DMS153 treated with DMSO at 0.1 percent for 48 hours (cell line): ENCODE measurements at regions not wholly inside any gene's neighbourhood (a gene's known extent, or its start where the extent isn't known, plus 50 kb on each side); places are given as distances from the start of the nearest gene placed in this dataset.

Experiments
- DNase-seq: peaks from one replicate; lab custom pipeline; 2025; ENCODE audit not compliant: unreplicated experiment; lab: John Stamatoyannopoulos, UW

DNA sequence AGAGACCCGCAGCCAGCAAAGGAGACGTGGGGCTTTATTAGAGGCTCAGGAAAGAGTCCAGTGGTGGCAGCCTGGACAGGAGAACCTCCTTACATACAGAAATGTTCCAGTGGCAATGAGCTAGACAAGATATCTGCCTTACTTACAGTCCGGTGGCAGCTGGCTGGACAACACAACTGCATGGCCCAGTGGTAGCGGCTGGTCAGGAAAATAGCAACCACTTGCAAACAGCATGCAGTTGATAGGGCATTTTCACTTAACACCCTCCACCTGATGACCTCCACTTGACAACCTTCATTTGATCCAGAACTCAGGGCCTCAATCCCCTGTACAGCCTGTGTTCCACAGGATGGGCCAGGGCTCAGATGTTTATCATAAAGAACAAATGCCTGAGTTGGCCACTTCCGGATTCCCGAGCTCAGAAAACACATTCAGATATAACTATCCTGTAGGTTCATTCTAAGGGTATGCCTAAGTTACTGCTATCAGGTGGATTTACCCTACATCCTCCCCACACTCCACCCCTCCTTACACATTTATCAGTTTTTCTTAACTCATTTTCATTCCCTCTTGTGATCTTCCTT lies 63.3 kb upstream of the ITPRID2 start:
- DNase-seq = no peak

DNA sequence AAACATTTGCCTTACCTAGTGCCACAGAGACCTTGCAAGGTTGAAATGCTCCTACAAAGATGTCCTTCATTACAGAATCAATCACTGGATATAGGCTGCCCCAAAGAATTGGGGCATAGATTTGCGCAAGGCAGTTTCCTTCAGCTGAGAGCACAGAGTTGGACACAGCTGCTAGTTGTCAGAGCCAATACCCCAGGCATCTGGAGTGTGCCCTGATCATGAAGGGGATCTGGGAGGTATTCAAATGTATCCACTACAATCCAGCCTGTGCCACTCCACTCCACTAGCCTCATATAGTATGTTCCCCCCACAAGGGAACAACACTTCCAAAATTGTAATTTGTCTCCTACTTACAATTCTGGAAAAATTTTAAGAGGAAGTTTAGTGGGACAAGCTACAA lies 62.3 kb upstream of the ITPRID2 start:
- no peak for DNase-seq

DNA sequence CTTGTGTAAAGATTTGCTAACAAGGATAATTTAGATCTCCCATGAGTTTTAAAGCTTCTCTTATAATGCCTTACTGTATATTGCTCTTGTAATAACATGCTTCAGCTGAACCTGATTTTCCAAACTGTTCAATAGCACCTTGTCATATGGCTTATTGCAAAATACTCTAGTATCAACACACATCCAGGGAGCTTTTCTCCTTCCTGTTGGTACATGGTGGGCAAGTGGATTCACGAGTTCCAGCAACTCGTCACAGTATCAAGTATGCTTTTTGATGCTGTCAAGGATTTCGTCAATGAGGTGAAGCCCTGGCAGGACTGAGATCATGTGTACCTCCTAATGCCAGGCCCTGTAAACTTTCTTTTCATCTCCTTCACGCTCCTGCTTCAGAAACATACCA lies 59.5 kb upstream of the ITPRID2 start:
- no peak for DNase-seq

DNA sequence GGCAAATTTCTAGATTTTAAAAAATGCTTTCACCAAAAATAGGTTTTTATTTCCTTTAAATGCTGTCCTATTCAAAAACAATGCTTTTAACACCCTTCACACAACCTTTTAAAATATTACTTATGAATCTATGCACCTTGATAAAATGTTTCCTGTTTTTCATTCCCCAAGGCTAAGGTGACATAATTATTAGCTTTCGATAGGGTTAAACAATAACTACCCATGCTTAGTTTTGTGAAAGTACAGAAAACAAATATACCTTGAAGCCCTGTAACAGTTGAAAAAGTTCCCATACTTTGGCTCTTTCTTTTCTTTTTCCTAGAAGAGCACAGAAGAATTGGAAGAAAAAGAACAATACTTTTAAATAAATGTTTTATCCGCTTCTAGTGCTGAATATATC lies 54.9 kb upstream of the ITPRID2 start:
- DNase-seq = no peak

DNA sequence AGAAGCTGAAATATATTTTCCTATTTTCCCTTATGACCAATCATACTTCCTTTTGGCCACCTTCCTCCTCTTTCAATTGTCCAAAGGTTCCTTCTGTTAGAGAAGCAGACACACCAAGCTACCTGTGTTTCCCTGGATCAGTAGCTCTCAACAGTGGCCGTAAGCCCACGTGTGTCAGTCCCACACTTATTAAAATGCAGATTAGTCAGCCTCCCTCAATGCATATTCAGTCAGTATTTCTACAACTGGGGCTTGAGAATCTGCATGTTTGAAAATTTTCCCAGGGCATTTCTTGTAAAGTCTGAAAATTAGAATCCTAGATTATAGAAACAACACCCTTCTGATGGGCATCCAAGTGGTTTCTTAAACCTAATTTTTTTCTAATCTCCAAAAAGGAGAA lies 54.0 kb upstream of the ITPRID2 start:
- no peak for DNase-seq

DNA sequence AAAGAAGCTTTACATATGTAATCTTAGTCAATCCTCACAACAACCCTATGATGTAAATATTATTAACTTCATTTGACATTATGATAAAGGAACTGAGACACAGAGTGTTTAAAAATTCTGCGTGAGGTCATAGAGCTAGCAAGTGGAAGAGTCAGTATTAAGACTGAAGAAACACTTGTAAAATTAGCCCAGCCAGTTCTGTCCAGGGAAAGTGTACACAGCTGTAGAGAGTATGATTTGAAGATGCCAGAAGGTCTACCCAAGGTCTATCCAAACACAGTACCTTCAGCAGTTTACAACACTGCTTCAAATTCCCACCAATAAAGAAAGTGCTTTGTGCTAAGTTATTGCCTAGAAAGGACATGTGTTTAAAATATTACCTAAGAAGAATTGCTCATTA lies 51.7 kb upstream of the ITPRID2 start:
- no peak for DNase-seq

DNA sequence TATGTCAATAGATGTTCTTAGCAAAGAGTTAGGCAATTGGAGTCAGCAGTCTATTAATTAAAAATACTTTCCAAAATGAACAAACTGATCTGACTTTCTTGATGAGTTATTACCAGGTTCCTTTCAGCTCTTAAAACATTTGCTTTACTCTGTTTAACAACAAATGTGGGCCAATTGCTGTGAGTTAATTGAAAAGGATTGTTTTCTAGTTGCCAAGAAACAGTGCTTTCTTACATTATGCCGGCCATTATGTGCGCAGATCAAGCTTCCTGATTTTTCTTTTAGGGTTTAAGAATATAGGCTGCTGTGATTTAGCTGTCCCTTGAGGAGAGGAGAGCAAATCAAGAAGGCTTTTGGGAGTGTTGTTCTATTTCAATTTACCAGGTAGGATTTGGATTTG lies 50.5 kb upstream of the ITPRID2 start:
- no peak for DNase-seq
